RWPE2 (cell line): ENCODE measurements at regions not wholly inside any gene's neighbourhood (a gene's known extent, or its start where the extent isn't known, plus 50 kb on each side); places are given as distances from the start of the nearest gene placed in this dataset.

ENCODE experiments used
- ATAC-seq: fragments of 200-7000 bp; cut with Tn5 transposase; 3 replicates; pipeline ENCODE4 v1.9.1; 2021; ENCODE audit warnings: low read depth
- DNase-seq: peaks from one replicate; pipeline ENCODE4 v3.0.0-alpha.2; 2020; ENCODE audit warnings: low spot score
- H3K27ac ChIP-seq: fragments of 450-650 bp; 2 replicates; pipeline ENCODE4 v1.5.1; 2017; ENCODE audit warnings: mild to moderate bottlenecking; ENCODE audit not compliant: poor library complexity, severe bottlenecking
- H3K27me3 ChIP-seq: fragments of 250-450 bp; sonication (Bioruptor Pico); 2 replicates; pipeline ENCODE4 v1.5.1; 2021; ENCODE audit warnings: mild to moderate bottlenecking, moderate library complexity; ENCODE audit not compliant: insufficient read depth, poor library complexity, severe bottlenecking
- H3K36me3 ChIP-seq: fragments of 250-450 bp; sonication (Bioruptor Pico); 2 replicates; pipeline ENCODE4 v1.5.1; 2020; ENCODE audit warnings: low read depth, mild to moderate bottlenecking, moderate library complexity
- H3K4me1 ChIP-seq: fragments of 250-450 bp; sonication (Bioruptor Pico); 2 replicates; pipeline ENCODE4 v1.5.1; 2021; ENCODE audit warnings: mild to moderate bottlenecking, moderate library complexity; ENCODE audit not compliant: insufficient read depth, poor library complexity, severe bottlenecking
- H3K4me3 ChIP-seq: fragments of 250-450 bp; sonication (Bioruptor Pico); 2 replicates; pipeline ENCODE4 v1.5.1; 2021; ENCODE audit warnings: mild to moderate bottlenecking, moderate library complexity; ENCODE audit not compliant: severe bottlenecking
- H3K9me3 ChIP-seq: fragments of 250-450 bp; sonication (Bioruptor Pico); 2 replicates; pipeline ENCODE4 v1.5.1; 2021; ENCODE audit warnings: mild to moderate bottlenecking, moderate library complexity; ENCODE audit not compliant: severe bottlenecking
- TF ChIP-seq, protein P1 (sequence below): fragments of 450-650 bp; IDR thresholded peaks from one replicate; pipeline ENCODE4 v1.5.1; 2017; ENCODE audit warnings: mild to moderate bottlenecking, moderate library complexity; ENCODE audit not compliant: poor library complexity, severe bottlenecking

DNA sequence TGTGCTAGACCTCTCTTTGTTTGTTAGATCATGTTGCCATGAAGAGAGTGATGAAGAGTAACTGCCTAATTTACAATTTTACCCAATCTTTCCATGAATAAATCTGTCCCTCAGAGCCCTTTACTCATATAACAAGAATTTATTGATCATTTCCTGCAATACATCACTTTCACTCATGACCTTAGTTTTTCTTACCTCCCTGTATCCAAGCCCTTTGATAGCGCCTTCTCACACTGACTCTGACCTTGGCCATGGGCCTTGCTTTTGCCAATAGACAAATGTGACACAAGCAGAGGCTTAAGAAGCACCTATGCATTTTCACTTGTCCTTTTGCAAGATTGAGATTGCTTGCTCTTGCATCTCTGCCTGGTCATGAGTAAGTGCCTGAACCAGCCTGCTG lies 288.1 kb downstream of the NNT start:
- Histone ChIP-seq H3K4me3 (no peak overlapping the region), H3K4me1 (no peaks in the 10 kb centered on the region), H3K36me3 (no peaks in the 10 kb centered on the region), H3K27ac (no peak overlapping the region), H3K27me3 (peaks cover 3% of the 10 kb centered on the region), H3K9me3 (no peaks in the 10 kb centered on the region)
- no peak for DNase-seq
- no peak for ATAC-seq
- TF ChIP-seq, protein P1, sequence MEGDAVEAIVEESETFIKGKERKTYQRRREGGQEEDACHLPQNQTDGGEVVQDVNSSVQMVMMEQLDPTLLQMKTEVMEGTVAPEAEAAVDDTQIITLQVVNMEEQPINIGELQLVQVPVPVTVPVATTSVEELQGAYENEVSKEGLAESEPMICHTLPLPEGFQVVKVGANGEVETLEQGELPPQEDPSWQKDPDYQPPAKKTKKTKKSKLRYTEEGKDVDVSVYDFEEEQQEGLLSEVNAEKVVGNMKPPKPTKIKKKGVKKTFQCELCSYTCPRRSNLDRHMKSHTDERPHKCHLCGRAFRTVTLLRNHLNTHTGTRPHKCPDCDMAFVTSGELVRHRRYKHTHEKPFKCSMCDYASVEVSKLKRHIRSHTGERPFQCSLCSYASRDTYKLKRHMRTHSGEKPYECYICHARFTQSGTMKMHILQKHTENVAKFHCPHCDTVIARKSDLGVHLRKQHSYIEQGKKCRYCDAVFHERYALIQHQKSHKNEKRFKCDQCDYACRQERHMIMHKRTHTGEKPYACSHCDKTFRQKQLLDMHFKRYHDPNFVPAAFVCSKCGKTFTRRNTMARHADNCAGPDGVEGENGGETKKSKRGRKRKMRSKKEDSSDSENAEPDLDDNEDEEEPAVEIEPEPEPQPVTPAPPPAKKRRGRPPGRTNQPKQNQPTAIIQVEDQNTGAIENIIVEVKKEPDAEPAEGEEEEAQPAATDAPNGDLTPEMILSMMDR: no peak

DNA sequence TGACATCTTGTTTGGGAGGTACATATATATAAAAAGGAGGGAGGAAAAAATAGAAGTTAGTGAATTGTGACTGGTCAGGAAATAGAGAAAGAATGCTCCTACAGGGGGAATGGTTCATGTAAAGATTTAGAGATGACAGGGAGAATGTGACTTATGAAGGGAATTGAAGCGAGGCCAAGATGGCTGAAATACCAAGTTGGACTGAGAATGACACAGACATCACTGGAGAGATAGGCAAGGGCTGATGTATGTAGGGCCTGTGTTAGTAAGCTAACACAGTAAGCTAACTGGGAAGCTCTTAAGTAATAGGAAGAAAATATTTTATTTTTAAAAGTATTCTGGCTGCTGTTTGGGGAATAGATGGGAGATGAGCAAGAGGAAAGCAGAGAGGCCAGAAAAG lies 286.3 kb downstream of the NNT start:
- no peaks in the 10 kb centered on the region for H3K9me3 ChIP-seq
- no peak overlapping the region for H3K4me3 ChIP-seq
- TF ChIP-seq, protein P1: no peak
- no peak overlapping the region for H3K27ac ChIP-seq
- DNase-seq: no peak
- H3K4me1 ChIP-seq: no peaks in the 10 kb centered on the region
- no peak for ATAC-seq
- no peaks in the 10 kb centered on the region for H3K36me3 ChIP-seq
- H3K27me3 ChIP-seq: peaks cover 7% of the 10 kb centered on the region

DNA sequence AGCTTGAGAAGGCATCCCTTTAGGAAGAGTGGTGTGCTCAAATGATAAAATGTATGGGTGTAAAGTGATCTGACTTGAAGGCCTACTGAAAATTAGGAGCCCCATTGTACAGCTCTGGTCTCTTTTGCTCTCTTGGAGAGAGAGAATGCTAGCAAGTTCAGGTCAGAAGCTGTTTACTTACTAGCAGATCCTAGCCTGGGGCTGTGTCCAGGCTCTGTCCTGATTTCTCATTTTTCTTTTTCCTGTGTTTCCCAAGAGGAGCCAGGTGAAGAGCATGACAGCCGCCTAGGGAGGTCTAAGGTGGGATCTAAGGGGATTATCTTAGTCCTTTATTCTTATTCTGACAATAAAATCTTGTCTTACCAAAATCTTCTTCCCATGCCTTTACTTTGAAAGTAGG lies 272.8 kb downstream of the NNT start:
- Histone ChIP-seq H3K9me3 (no peaks in the 10 kb centered on the region), H3K4me3 (no peak overlapping the region), H3K27ac (no peak overlapping the region), H3K36me3 (no peaks in the 10 kb centered on the region), H3K4me1 (no peaks in the 10 kb centered on the region), H3K27me3 (no peaks in the 10 kb centered on the region)
- ATAC-seq: no peak
- TF ChIP-seq, protein P1: no peak
- no peak for DNase-seq

DNA sequence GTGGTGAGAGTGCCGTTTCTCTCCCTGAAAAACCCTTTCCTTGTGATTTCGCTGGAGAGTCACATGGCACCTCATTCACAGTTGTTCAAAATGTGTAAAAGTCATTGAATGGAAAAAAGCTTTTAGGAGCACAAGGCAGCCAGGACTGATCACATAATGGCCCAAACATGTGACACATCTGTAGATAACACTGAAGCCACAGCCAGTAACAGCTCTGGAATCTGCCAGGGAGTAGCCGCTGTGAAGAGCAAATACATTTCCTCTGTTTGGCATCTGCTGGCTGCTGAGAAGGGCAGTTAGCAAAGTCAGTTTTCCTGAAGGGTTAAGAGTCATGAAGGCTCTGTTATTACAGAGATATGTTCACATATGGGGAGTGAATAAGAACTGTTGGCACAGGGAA lies 271.8 kb downstream of the NNT start:
- Histone ChIP-seq H3K4me3 (no peak overlapping the region), H3K27me3 (no peaks in the 10 kb centered on the region), H3K27ac (no peak overlapping the region), H3K9me3 (no peaks in the 10 kb centered on the region), H3K4me1 (no peaks in the 10 kb centered on the region), H3K36me3 (no peaks in the 10 kb centered on the region)
- TF ChIP-seq, protein P1: no peak
- ATAC-seq: peak; percentile 31; the same call in 1 of the 3 replicates
- DNase-seq: no peak

DNA sequence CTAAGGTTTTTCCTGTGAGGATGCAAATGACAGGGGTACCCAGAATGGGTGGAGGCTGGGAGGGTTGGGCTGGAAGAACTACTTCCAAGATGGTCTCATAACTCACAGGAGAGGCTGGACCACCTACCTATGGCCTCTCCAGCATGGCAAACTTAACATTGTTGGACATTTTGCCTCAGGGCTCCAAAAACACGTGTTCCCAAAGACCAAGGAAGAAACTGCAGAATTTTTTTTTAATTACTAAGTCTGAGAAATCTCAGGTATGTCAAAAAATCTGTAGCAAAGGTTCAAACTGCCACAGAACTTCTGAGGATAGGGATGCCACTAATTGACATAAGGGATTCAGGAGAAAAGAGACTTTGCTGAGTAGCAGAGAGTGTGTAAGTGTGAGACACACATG lies 270.8 kb downstream of the NNT start:
- DNase-seq (no peak), ATAC-seq (no peak)
- no peak overlapping the region for H3K27ac ChIP-seq
- no peaks in the 10 kb centered on the region for H3K36me3 ChIP-seq
- H3K9me3 ChIP-seq: no peaks in the 10 kb centered on the region
- H3K27me3 ChIP-seq: no peaks in the 10 kb centered on the region
- no peak overlapping the region for H3K4me3 ChIP-seq
- no peaks in the 10 kb centered on the region for H3K4me1 ChIP-seq
- TF ChIP-seq, protein P1: no peak
